Liver (tissue), 7 donors: ENCODE measurements at regions not wholly inside any gene's neighbourhood (a gene's known extent, or its start where the extent isn't known, plus 50 kb on each side); places are given as distances from the start of the nearest gene placed in this dataset.

ENCODE experiments used
- DNase-seq: peaks from one replicate; pipeline ENCODE4 v3.0.0-alpha.2; 2017; ENCODE audit warnings: low spot score
- H3K27ac ChIP-seq, 2 donors: one replicate each; pipeline ENCODE4 v1.7.0; 2013; ENCODE audit warnings: inconsistent platforms in 2 of 2, low read length in 2 of 2, control low read depth in 1 of 2, low read depth in 1 of 2, mild to moderate bottlenecking in 1 of 2
- H3K27me3 ChIP-seq, 4 donors: one replicate each; pipeline versions ENCODE4 v1.6.1 to v1.7.0; 2013; ENCODE audit warnings: low read length in 3 of 4, inconsistent platforms in 1 of 4, mild to moderate bottlenecking in 1 of 4, moderate library complexity in 1 of 4; ENCODE audit not compliant: control insufficient read depth in 4 of 4, insufficient read depth in 4 of 4
- H3K36me3 ChIP-seq, 4 donors: one replicate each; pipeline versions ENCODE4 v1.6.1 to v1.7.0; 2013; ENCODE audit warnings: low read length in 3 of 4, mild to moderate bottlenecking in 3 of 4, low read depth in 1 of 4, moderate library complexity in 1 of 4; ENCODE audit not compliant: control insufficient read depth in 4 of 4, insufficient read depth in 3 of 4
- H3K4me1 ChIP-seq, 4 donors: one replicate each; pipeline versions ENCODE4 v1.6.1 to v1.7.0; 2013; ENCODE audit warnings: low read length in 3 of 4, mild to moderate bottlenecking in 3 of 4, moderate library complexity in 1 of 4; ENCODE audit not compliant: control insufficient read depth in 4 of 4, insufficient read depth in 4 of 4
- H3K4me3 ChIP-seq, 3 donors: one replicate each; pipeline versions ENCODE4 v1.6.1 to v1.7.0; 2013; ENCODE audit warnings: low read length in 3 of 3, control low read depth in 1 of 3, low read depth in 1 of 3, mild to moderate bottlenecking in 1 of 3
- H3K9ac ChIP-seq, 2 donors: one replicate each; pipeline ENCODE4 v1.7.0; 2013; ENCODE audit warnings: low read length in 2 of 2, mild to moderate bottlenecking in 2 of 2, moderate library complexity in 2 of 2, control low read depth in 1 of 2, low read depth in 1 of 2
- H3K9me3 ChIP-seq, 4 donors: one replicate each; pipeline versions ENCODE4 v1.6.1 to v1.7.0; 2013; ENCODE audit warnings: low read length in 3 of 4; ENCODE audit not compliant: control insufficient read depth in 4 of 4
- ATF3 ChIP-seq: IDR thresholded peaks from 2 replicates; pipeline ENCODE4 v1.6.1; 2016; ENCODE audit warnings: antibody characterized with exemption
- EGR1 ChIP-seq, 2 donors: IDR thresholded peaks; 2 replicates each; pipeline ENCODE4 v1.6.1; 2016 to 2018; ENCODE audit warnings: antibody characterized with exemption in 2 of 2, low read depth in 2 of 2
- FOXA1 ChIP-seq: IDR thresholded peaks from 2 replicates; pipeline ENCODE4 v1.6.1; 2016; ENCODE audit warnings: antibody characterized with exemption
- FOXA2 ChIP-seq: IDR thresholded peaks from 2 replicates; pipeline ENCODE4 v1.6.1; 2016; ENCODE audit warnings: antibody characterized with exemption
- HNF4A ChIP-seq, 2 donors: conservative IDR thresholded peaks; 2 replicates each; pipeline ENCODE4 v1.6.1; 2016; ENCODE audit warnings: antibody characterized with exemption in 2 of 2, mild to moderate bottlenecking in 2 of 2
- HNF4G ChIP-seq: IDR thresholded peaks from 2 replicates; pipeline ENCODE4 v1.6.1; 2016; ENCODE audit warnings: antibody characterized with exemption
- JUND ChIP-seq, 2 donors: IDR thresholded peaks; 2 replicates each; pipeline ENCODE4 v1.6.1; 2016; ENCODE audit warnings: antibody characterized with exemption in 2 of 2
- MAX ChIP-seq: IDR thresholded peaks from 2 replicates; pipeline ENCODE4 v1.6.1; 2016; ENCODE audit warnings: antibody characterized with exemption
- REST ChIP-seq: IDR thresholded peaks from 2 replicates; pipeline ENCODE4 v1.6.1; 2016; ENCODE audit warnings: antibody characterized with exemption, mild to moderate bottlenecking
- RXRA ChIP-seq, 2 donors: IDR thresholded peaks; 2 replicates each; pipeline ENCODE4 v1.6.1; 2017 to 2018; ENCODE audit warnings: antibody characterized with exemption in 2 of 2, mild to moderate bottlenecking in 1 of 2
- TAF1 ChIP-seq: conservative IDR thresholded peaks from 2 replicates; pipeline ENCODE4 v1.6.1; 2016; ENCODE audit warnings: antibody characterized with exemption, mild to moderate bottlenecking
- ZBTB33 ChIP-seq: IDR thresholded peaks from 2 replicates; pipeline ENCODE4 v1.6.1; 2016; ENCODE audit warnings: antibody characterized with exemption
- WGBS: extraction: QIAGEN DNeasy Blood & Tissue Kit; methylation state at CpG from one replicate; pipeline ENCODE4 v1.1.7; 2013; 5-methylcytosine and 5-hydroxymethylcytosine counted together
- donor health status: healthy.
- donor health status: healthy.
- donor health status: healthy.
- donor health status: healthy.

- TF ChIP-seq ZBTB33: no peak
- TF ChIP-seq HNF4A (conservative IDR thresholded peaks at IDR 0.05): no peak
- TF ChIP-seq TAF1: no peak
- TF ChIP-seq EGR1 (IDR thresholded peaks at IDR 0.05; ENCODE audit: low read depth in 2 of 2): no peak
These were observed 137.7 kb upstream of the GRM7 start (continued) for GRCh38 chr3:6723205-6723604.

GRCh38 chr3:6726811-6727210 lies 134.1 kb upstream of the GRM7 start:
- Histone ChIP-seq H3K27me3 (peaks cover 0 to 2% (median 0%) of the 10 kb centered on the region in 4 donors), H3K9me3 (no peaks in the 10 kb centered on the region), H3K9ac (no peak overlapping the region), H3K4me3 (no peak overlapping the region), H3K4me1 (no peaks in the 10 kb centered on the region), H3K36me3 (no peaks in the 10 kb centered on the region), H3K27ac (no peak overlapping the region)
- TF ChIP-seq JUND (IDR thresholded peaks at IDR 0.05): no peak
- no peak for TF ChIP-seq FOXA1
- no peak for DNase-seq

- Histone ChIP-seq H3K9me3 (no peaks in the 10 kb centered on the region), H3K27ac (no peak overlapping the region), H3K4me3 (no peak overlapping the region), H3K4me1 (no peaks in the 10 kb centered on the region), H3K36me3 (no peaks in the 10 kb centered on the region), H3K9ac (no peak overlapping the region), H3K27me3 (peaks cover 0 to 2% (median 0%) of the 10 kb centered on the region in 4 donors)
- TF ChIP-seq MAX (no peak), FOXA1 (no peak), ATF3 (no peak), JUND (IDR thresholded peaks at IDR 0.05) (no peak), RXRA (IDR thresholded peaks at IDR 0.05) (no peak), EGR1 (IDR thresholded peaks at IDR 0.05; ENCODE audit: low read depth in 2 of 2) (no peak), REST (no peak), HNF4G (no peak), ZBTB33 (no peak), FOXA2 (no peak), HNF4A (conservative IDR thresholded peaks at IDR 0.05) (no peak)
- DNase-seq: no peak
- 75% methylated on average over 2 of the region's 2 CpGs for WGBS
These were observed 128.1 kb upstream of the GRM7 start for GRCh38 chr3:6732807-6733206.
